H1 (cell line): ENCODE measurements at regions not wholly inside any gene's neighbourhood (a gene's known extent, or its start where the extent isn't known, plus 50 kb on each side); places are given as distances from the start of the nearest gene placed in this dataset.

Experiments used
- CEBPB ChIP-seq: IDR thresholded peaks from 2 replicates; pipeline ENCODE4 v1.6.1; 2012; ENCODE audit warnings: low read depth, low read length
- CHD2 ChIP-seq: IDR thresholded peaks from 2 replicates; pipeline ENCODE4 v1.6.1; 2012; ENCODE audit warnings: low read length, improper control_type of control experiment
- GABPA ChIP-seq: IDR thresholded peaks from 2 replicates; pipeline ENCODE4 v1.6.1; 2011; ENCODE audit warnings: mild to moderate bottlenecking, low read length, moderate library complexity, borderline replicate concordance; ENCODE audit not compliant: insufficient read depth
- JUND ChIP-seq: IDR thresholded peaks from 2 replicates; pipeline ENCODE4 v1.6.1; 2011; ENCODE audit warnings: mild to moderate bottlenecking, improper control_type of control experiment, low read length
- SP2 ChIP-seq: IDR thresholded peaks from 2 replicates; pipeline ENCODE4 v1.6.1; 2012; ENCODE audit warnings: mild to moderate bottlenecking, low read length, inconsistent platforms
- TCF12 ChIP-seq: IDR thresholded peaks from 2 replicates; pipeline ENCODE4 v1.6.1; 2011; ENCODE audit warnings: low read depth, mild to moderate bottlenecking, low read length
- ZNF274 ChIP-seq: IDR thresholded peaks from 2 replicates; pipeline ENCODE4 v1.7.0; 2012; ENCODE audit warnings: low read length, borderline replicate concordance; ENCODE audit errors: extremely low read depth
- TF ChIP-seq, protein P1 (sequence below): fragments of 300-600 bp; sonication (generic); IDR thresholded peaks from 2 replicates; pipeline ENCODE4 v1.7.1; 2012; ENCODE audit warnings: low read length, moderate library complexity, mild to moderate bottlenecking, inconsistent platforms; ENCODE audit not compliant: insufficient replicate concordance

DNA sequence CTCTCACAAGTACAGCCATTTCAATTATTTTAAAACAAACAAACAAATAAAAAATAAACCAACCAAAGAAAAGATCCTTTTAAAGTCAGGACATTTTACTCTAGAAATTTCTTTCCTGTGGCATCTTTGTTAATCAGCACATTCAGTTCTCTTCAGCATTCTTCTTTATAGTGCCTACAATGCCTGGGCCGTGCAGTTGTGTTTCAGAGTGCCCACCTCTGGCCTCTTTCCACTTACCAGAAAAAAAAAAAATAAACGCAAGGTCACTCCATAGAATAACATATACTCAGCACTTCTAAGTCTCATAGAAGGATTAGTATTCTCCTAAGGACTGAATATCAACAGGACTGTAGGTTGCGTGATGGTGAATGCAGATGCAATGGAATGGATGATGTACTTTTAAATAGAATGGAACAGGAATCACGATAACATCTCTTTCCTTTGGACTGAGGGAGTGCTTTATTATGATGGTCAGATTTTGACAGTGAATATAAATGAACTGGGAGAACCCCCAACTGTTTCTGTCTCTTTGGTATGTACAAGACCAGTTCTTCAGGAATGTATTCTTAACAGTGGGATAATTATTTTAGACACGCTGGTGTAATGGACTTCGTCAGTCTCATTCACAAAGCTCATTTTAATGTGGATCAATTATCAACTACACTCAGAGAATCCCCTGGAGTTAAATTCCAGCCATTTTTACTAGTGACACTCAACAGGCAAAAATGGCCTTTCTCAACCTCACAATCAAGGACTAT lies 125.0 kb upstream of the NBEA start (continued):
- TF ChIP-seq, protein P1, sequence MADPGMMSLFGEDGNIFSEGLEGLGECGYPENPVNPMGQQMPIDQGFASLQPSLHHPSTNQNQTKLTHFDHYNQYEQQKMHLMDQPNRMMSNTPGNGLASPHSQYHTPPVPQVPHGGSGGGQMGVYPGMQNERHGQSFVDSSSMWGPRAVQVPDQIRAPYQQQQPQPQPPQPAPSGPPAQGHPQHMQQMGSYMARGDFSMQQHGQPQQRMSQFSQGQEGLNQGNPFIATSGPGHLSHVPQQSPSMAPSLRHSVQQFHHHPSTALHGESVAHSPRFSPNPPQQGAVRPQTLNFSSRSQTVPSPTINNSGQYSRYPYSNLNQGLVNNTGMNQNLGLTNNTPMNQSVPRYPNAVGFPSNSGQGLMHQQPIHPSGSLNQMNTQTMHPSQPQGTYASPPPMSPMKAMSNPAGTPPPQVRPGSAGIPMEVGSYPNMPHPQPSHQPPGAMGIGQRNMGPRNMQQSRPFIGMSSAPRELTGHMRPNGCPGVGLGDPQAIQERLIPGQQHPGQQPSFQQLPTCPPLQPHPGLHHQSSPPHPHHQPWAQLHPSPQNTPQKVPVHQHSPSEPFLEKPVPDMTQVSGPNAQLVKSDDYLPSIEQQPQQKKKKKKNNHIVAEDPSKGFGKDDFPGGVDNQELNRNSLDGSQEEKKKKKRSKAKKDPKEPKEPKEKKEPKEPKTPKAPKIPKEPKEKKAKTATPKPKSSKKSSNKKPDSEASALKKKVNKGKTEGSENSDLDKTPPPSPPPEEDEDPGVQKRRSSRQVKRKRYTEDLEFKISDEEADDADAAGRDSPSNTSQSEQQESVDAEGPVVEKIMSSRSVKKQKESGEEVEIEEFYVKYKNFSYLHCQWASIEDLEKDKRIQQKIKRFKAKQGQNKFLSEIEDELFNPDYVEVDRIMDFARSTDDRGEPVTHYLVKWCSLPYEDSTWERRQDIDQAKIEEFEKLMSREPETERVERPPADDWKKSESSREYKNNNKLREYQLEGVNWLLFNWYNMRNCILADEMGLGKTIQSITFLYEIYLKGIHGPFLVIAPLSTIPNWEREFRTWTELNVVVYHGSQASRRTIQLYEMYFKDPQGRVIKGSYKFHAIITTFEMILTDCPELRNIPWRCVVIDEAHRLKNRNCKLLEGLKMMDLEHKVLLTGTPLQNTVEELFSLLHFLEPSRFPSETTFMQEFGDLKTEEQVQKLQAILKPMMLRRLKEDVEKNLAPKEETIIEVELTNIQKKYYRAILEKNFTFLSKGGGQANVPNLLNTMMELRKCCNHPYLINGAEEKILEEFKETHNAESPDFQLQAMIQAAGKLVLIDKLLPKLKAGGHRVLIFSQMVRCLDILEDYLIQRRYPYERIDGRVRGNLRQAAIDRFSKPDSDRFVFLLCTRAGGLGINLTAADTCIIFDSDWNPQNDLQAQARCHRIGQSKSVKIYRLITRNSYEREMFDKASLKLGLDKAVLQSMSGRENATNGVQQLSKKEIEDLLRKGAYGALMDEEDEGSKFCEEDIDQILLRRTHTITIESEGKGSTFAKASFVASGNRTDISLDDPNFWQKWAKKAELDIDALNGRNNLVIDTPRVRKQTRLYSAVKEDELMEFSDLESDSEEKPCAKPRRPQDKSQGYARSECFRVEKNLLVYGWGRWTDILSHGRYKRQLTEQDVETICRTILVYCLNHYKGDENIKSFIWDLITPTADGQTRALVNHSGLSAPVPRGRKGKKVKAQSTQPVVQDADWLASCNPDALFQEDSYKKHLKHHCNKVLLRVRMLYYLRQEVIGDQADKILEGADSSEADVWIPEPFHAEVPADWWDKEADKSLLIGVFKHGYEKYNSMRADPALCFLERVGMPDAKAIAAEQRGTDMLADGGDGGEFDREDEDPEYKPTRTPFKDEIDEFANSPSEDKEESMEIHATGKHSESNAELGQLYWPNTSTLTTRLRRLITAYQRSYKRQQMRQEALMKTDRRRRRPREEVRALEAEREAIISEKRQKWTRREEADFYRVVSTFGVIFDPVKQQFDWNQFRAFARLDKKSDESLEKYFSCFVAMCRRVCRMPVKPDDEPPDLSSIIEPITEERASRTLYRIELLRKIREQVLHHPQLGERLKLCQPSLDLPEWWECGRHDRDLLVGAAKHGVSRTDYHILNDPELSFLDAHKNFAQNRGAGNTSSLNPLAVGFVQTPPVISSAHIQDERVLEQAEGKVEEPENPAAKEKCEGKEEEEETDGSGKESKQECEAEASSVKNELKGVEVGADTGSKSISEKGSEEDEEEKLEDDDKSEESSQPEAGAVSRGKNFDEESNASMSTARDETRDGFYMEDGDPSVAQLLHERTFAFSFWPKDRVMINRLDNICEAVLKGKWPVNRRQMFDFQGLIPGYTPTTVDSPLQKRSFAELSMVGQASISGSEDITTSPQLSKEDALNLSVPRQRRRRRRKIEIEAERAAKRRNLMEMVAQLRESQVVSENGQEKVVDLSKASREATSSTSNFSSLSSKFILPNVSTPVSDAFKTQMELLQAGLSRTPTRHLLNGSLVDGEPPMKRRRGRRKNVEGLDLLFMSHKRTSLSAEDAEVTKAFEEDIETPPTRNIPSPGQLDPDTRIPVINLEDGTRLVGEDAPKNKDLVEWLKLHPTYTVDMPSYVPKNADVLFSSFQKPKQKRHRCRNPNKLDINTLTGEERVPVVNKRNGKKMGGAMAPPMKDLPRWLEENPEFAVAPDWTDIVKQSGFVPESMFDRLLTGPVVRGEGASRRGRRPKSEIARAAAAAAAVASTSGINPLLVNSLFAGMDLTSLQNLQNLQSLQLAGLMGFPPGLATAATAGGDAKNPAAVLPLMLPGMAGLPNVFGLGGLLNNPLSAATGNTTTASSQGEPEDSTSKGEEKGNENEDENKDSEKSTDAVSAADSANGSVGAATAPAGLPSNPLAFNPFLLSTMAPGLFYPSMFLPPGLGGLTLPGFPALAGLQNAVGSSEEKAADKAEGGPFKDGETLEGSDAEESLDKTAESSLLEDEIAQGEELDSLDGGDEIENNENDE = no peak
- no peak for TF ChIP-seq JUND
- TF ChIP-seq GABPA = no peak
- TF ChIP-seq TCF12 = no peak
- no peak for TF ChIP-seq CHD2
- no peak for TF ChIP-seq SP2
- TF ChIP-seq ZNF274 = no peak
- TF ChIP-seq CEBPB = no peak
